OCI-LY7 (cell line): ENCODE measurements at regions not wholly inside any gene's neighbourhood (a gene's known extent, or its start where the extent isn't known, plus 50 kb on each side); places are given as distances from the start of the nearest gene placed in this dataset.

Experiments
- BruUV-seq: library from RNA; stranded (reverse); fragments of 400-500 nt; replicated peaks from 2 replicates; lab custom pipeline; 2021; lab: Mats Ljungman, UMichigan
- CTCF ChIA-PET: fragments of 300-600 bp; sonication (Branson Sonifier 250); formaldehyde crosslinking; loops from one replicate; lab custom pipeline; 2022; ENCODE audit warnings: antibody characterized with exemption; ENCODE audit not compliant: unreplicated experiment; lab: Charles Lee
- POLR2A ChIA-PET: fragments of 300-600 bp; sonication (Branson Sonifier 250); formaldehyde crosslinking; loops from one replicate; lab custom pipeline; 2022; ENCODE audit warnings: antibody characterized with exemption; lab: Charles Lee
- DNase-seq: peaks from one replicate; pipeline ENCODE4 v3.0.0-alpha.2; 2015; ENCODE audit warnings: low spot score
- H2AFZ ChIP-seq: fragments of 200-600 bp; sonication (generic), shearing (Covaris generic); 2 replicates; pipeline ENCODE4 v1.6.1; 2014; ENCODE audit warnings: mild to moderate bottlenecking, antibody characterized with exemption, low read length, moderate library complexity
- H3K27ac ChIP-seq: fragments of 200-600 bp; sonication (generic); 2 replicates; pipeline ENCODE4 v1.5.1; 2014; ENCODE audit warnings: mixed run types, low read depth, mild to moderate bottlenecking, moderate library complexity, low read length, inconsistent platforms; ENCODE audit not compliant: poor library complexity, severe bottlenecking
- H3K36me3 ChIP-seq: fragments of 200-600 bp; sonication (generic); 2 replicates; pipeline ENCODE4 v1.6.1; 2014; ENCODE audit warnings: mild to moderate bottlenecking, antibody characterized with exemption, low read length, moderate library complexity, mixed read lengths; ENCODE audit not compliant: insufficient read depth
- H3K4me1 ChIP-seq: fragments of 200-600 bp; sonication (generic); 2 replicates; pipeline ENCODE4 v1.5.1; 2014; ENCODE audit warnings: mild to moderate bottlenecking, low read length; ENCODE audit not compliant: insufficient read depth, poor library complexity, severe bottlenecking
- H3K4me2 ChIP-seq: fragments of 200-600 bp; sonication (generic); 2 replicates; pipeline ENCODE4 v1.6.1; 2014; ENCODE audit warnings: mild to moderate bottlenecking, low read length
- H3K4me3 ChIP-seq: fragments of 200-600 bp; sonication (generic); 2 replicates; pipeline ENCODE4 v1.5.1; 2014; ENCODE audit warnings: mild to moderate bottlenecking, low read depth, low read length; ENCODE audit not compliant: poor library complexity, severe bottlenecking
- H3K79me2 ChIP-seq: fragments of 200-600 bp; sonication (generic); 2 replicates; pipeline ENCODE4 v1.6.1; 2016; ENCODE audit warnings: low read depth, mild to moderate bottlenecking, low read length, moderate library complexity, mixed read lengths; ENCODE audit not compliant: insufficient read depth
- H3K9me2 ChIP-seq: fragments of 200-600 bp; sonication (generic); 2 replicates; pipeline ENCODE4 v1.6.1; 2016; ENCODE audit warnings: mild to moderate bottlenecking, low read length, mixed read lengths; ENCODE audit not compliant: insufficient read depth
- H3K9me3 ChIP-seq: fragments of 200-600 bp; sonication (generic); 2 replicates; pipeline ENCODE4 v1.6.1; 2014; ENCODE audit warnings: mild to moderate bottlenecking, mixed run types, low read length, mixed read lengths
- H4K20me1 ChIP-seq: fragments of 200-600 bp; sonication (generic); 2 replicates; pipeline ENCODE4 v1.6.1; 2014; ENCODE audit warnings: mild to moderate bottlenecking, antibody characterized with exemption, low read length, moderate library complexity, mixed read lengths; ENCODE audit not compliant: insufficient read depth
- EZH2phosphoT487 ChIP-seq: fragments of 200-600 bp; sonication (generic); IDR thresholded peaks from 2 replicates; pipeline ENCODE4 v1.6.1; 2018; ENCODE audit warnings: low read depth, borderline replicate concordance, mild to moderate bottlenecking, mixed run types, antibody characterized with exemption, low read length, moderate library complexity, mixed read lengths
- intact Hi-C: fragments of 100-400 bp; cut with micrococcal nuclease; formaldehyde crosslinking; loops from one replicate; pipeline ENCODE4 v1.10.0; 2022; ENCODE audit not compliant: unreplicated experiment
- TF ChIP-seq, protein P1 (sequence below): fragments of 200-600 bp; sonication (generic); conservative IDR thresholded peaks from 2 replicates; pipeline ENCODE4 v1.5.1; 2014; ENCODE audit warnings: mild to moderate bottlenecking, antibody characterized with exemption, low read length, moderate library complexity, mixed read lengths

DNA sequence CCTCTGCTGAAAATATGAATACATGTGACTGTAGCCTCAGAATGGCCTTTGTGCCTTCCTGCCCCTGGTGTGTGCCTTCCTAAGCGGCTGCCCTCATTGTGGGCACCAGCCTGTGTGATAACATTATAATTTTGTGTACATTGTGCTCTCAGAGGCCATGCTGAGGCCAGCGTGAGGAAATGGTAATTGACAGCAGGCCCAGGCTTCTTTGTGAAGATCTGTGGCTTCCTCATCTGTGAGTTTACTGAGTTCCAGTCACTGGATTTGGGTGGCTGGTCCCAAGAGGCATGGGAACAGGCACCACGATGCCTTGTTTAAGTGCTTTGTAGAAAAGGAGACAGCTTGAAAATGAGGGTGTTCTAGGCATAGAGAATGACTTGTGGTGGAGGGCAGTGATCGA, 389.3 kb downstream of the OMA1 start:
- TF ChIP-seq, protein P1, sequence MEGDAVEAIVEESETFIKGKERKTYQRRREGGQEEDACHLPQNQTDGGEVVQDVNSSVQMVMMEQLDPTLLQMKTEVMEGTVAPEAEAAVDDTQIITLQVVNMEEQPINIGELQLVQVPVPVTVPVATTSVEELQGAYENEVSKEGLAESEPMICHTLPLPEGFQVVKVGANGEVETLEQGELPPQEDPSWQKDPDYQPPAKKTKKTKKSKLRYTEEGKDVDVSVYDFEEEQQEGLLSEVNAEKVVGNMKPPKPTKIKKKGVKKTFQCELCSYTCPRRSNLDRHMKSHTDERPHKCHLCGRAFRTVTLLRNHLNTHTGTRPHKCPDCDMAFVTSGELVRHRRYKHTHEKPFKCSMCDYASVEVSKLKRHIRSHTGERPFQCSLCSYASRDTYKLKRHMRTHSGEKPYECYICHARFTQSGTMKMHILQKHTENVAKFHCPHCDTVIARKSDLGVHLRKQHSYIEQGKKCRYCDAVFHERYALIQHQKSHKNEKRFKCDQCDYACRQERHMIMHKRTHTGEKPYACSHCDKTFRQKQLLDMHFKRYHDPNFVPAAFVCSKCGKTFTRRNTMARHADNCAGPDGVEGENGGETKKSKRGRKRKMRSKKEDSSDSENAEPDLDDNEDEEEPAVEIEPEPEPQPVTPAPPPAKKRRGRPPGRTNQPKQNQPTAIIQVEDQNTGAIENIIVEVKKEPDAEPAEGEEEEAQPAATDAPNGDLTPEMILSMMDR, result no peak
- no peak for TF ChIP-seq EZH2phosphoT487
- no peak overlapping the region for H3K4me2 ChIP-seq
- intact Hi-C loops, result no loop called here
- H3K4me1 ChIP-seq, result no peaks in the 10 kb centered on the region
- H3K9me2 ChIP-seq, result no peaks in the 10 kb centered on the region
- CTCF ChIA-PET, result no interaction called here
- no peak overlapping the region for H3K4me3 ChIP-seq
- DNase-seq, result no peak
- no peaks in the 10 kb centered on the region for H4K20me1 ChIP-seq
- H2AFZ ChIP-seq, result no peak overlapping the region
- H3K79me2 ChIP-seq, result no peaks in the 10 kb centered on the region
- BruUV-seq, result no TSS peak
- no peaks in the 10 kb centered on the region for H3K36me3 ChIP-seq
- POLR2A ChIA-PET, result interaction anchor here (1.2 kb wide), 1 partner anchor 21 kb away, joined by 3 read pairs; no protein-coding TSS in a partner anchor
- H3K27ac ChIP-seq, result no peak overlapping the region
- H3K9me3 ChIP-seq, result no peaks in the 10 kb centered on the region

DNA sequence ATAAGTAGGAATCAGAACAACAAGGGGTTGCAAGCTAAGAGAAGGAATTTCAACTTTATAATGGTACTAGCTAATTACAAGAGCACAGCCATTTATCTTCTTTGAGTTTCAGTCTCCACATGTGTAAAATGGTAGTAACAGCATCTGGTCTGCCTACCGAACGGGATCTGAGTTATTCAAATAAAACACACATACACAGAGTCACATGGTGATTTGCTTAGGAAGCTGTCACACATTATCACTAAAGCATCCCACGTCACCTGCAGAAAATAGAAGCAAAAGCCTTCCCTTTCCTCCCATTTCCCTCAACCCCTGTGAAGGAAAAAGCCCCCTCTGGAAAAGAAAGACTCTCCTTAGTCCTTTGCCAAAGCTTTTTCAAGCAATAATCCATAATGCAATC, 389.7 kb downstream of the OMA1 start:
- Histone ChIP-seq H2AFZ (no peak overlapping the region), H3K9me2 (no peaks in the 10 kb centered on the region), H3K79me2 (no peaks in the 10 kb centered on the region), H3K27ac (no peak overlapping the region), H3K4me2 (no peak overlapping the region), H4K20me1 (no peaks in the 10 kb centered on the region), H3K4me1 (no peaks in the 10 kb centered on the region), H3K4me3 (no peak overlapping the region), H3K36me3 (no peaks in the 10 kb centered on the region), H3K9me3 (no peaks in the 10 kb centered on the region)
- ChIA-PET POLR2A (interaction anchor here (1.2 kb wide), 1 partner anchor 21 kb away, joined by 3 read pairs; no protein-coding TSS in a partner anchor), CTCF (no interaction called here)
- DNase-seq, result no peak
- intact Hi-C loops, result no loop called here
- TF ChIP-seq EZH2phosphoT487, result no peak
- TF ChIP-seq, protein P1, result no peak
- BruUV-seq, result no TSS peak

DNA sequence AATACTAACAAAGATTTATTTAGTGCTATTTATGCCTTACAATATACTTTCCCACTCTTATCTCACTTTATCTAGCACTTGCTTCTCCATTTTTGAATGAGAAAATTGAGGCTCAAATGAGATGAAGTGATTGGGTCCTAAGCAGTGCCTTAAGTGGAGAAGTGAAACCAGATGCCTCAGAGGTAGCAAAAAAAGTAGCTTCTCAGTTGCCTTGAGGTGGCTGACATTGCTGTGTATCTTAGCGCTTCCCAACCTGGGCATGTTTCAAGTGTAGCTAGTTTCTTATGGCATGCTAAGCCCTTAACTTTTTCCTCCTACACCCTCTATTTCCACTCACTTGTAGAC, 390.4 kb downstream of the OMA1 start:
- no TSS peak for BruUV-seq
- Histone ChIP-seq H3K9me3 (no peaks in the 10 kb centered on the region), H4K20me1 (no peaks in the 10 kb centered on the region), H3K27ac (no peak overlapping the region), H3K79me2 (no peaks in the 10 kb centered on the region), H3K9me2 (no peaks in the 10 kb centered on the region), H3K36me3 (no peaks in the 10 kb centered on the region), H3K4me1 (no peaks in the 10 kb centered on the region), H3K4me3 (no peak overlapping the region), H3K4me2 (no peak overlapping the region), H2AFZ (no peak overlapping the region)
- POLR2A ChIA-PET, result no interaction called here
- DNase-seq, result no peak
- CTCF ChIA-PET, result no interaction called here
- intact Hi-C loops, result no loop called here
- TF ChIP-seq, protein P1, result no peak
- no peak for TF ChIP-seq EZH2phosphoT487
